OCI-LY1 (cell line): ENCODE measurements at regions not wholly inside any gene's neighbourhood (a gene's known extent, or its start where the extent isn't known, plus 50 kb on each side); places are given as distances from the start of the nearest gene placed in this dataset.

Experiments used
- H2AFZ ChIP-seq: fragments of 200-600 bp; sonication (generic), shearing (Covaris generic); 2 replicates; pipeline ENCODE4 v1.6.0; 2014; ENCODE audit warnings: antibody characterized with exemption, mild to moderate bottlenecking, low read length
- H3F3A ChIP-seq: fragments of 200-600 bp; sonication (generic), shearing (Covaris generic); 2 replicates; pipeline ENCODE4 v1.6.0; 2014; ENCODE audit warnings: mild to moderate bottlenecking, antibody characterized with exemption, low read length, moderate library complexity; ENCODE audit not compliant: insufficient read depth
- H3K27ac ChIP-seq: fragments of 200-600 bp; sonication (generic); 2 replicates; pipeline ENCODE4 v1.5.1; 2014; ENCODE audit warnings: low read length, mixed run types, mild to moderate bottlenecking, low read depth; ENCODE audit not compliant: poor library complexity, severe bottlenecking
- H3K27me3 ChIP-seq: fragments of 200-600 bp; sonication (generic); 2 replicates; pipeline ENCODE4 v1.6.0; 2014; ENCODE audit warnings: antibody characterized with exemption, mild to moderate bottlenecking, low read length, moderate library complexity; ENCODE audit not compliant: insufficient read depth
- H3K36me3 ChIP-seq: fragments of 200-600 bp; sonication (generic); 2 replicates; pipeline ENCODE4 v1.6.1; 2014; ENCODE audit warnings: mild to moderate bottlenecking, antibody characterized with exemption, low read length, moderate library complexity, mixed read lengths; ENCODE audit not compliant: insufficient read depth
- H3K4me1 ChIP-seq: fragments of 200-600 bp; sonication (generic); 2 replicates; pipeline ENCODE4 v1.5.1; 2014; ENCODE audit warnings: mild to moderate bottlenecking, low read length, moderate library complexity; ENCODE audit not compliant: insufficient read depth, severe bottlenecking
- H3K4me2 ChIP-seq: fragments of 200-600 bp; sonication (generic), shearing (Covaris generic); 2 replicates; pipeline ENCODE4 v1.6.1; 2014; ENCODE audit warnings: low read length
- H3K4me3 ChIP-seq: fragments of 200-600 bp; sonication (generic); 2 replicates; pipeline ENCODE4 v1.5.1; 2014; ENCODE audit warnings: low read length, low read depth, mild to moderate bottlenecking, mixed read lengths; ENCODE audit not compliant: poor library complexity, severe bottlenecking
- H3K79me2 ChIP-seq: fragments of 200-600 bp; shearing (Covaris generic); 2 replicates; pipeline ENCODE4 v1.6.1; 2016; ENCODE audit warnings: mixed run types, low read length, mixed read lengths; ENCODE audit not compliant: insufficient read depth
- H3K9ac ChIP-seq: fragments of 200-600 bp; sonication (generic), shearing (Covaris generic); 2 replicates; pipeline ENCODE4 v1.6.1; 2014; ENCODE audit warnings: mild to moderate bottlenecking, low read length, mixed read lengths
- H3K9me2 ChIP-seq: fragments of 200-600 bp; sonication (generic), shearing (Covaris generic); 2 replicates; pipeline ENCODE4 v1.6.1; 2014; ENCODE audit warnings: low read depth, mild to moderate bottlenecking, low read length, mixed read lengths
- H3K9me3 ChIP-seq: fragments of 200-600 bp; shearing (Covaris generic); 2 replicates; pipeline ENCODE4 v1.6.1; 2014; ENCODE audit warnings: low read length, mixed read lengths
- H4K20me1 ChIP-seq: fragments of 200-600 bp; sonication (generic), shearing (Covaris generic); 2 replicates; pipeline ENCODE4 v1.6.0; 2016; ENCODE audit warnings: mild to moderate bottlenecking, low read length; ENCODE audit not compliant: insufficient read depth
- EZH2 ChIP-seq: fragments of 200-600 bp; sonication (generic), shearing (Covaris generic); IDR thresholded peaks from 2 replicates; pipeline ENCODE4 v1.8.0; 2017; ENCODE audit warnings: borderline replicate concordance, mixed run types, mild to moderate bottlenecking, antibody characterized with exemption, low read length, moderate library complexity, mixed read lengths
- TF ChIP-seq, protein P1 (sequence below): fragments of 200-600 bp; sonication (generic), shearing (Covaris generic); IDR thresholded peaks from 2 replicates; pipeline ENCODE4 v1.5.1; 2017; ENCODE audit warnings: mild to moderate bottlenecking, antibody characterized with exemption, low read length, moderate library complexity, mixed read lengths

- H3K9me3 ChIP-seq: no peaks in the 10 kb centered on the region
- H3K4me1 ChIP-seq: no peaks in the 10 kb centered on the region
- no peak overlapping the region for H2AFZ ChIP-seq
- TF ChIP-seq, protein P1, sequence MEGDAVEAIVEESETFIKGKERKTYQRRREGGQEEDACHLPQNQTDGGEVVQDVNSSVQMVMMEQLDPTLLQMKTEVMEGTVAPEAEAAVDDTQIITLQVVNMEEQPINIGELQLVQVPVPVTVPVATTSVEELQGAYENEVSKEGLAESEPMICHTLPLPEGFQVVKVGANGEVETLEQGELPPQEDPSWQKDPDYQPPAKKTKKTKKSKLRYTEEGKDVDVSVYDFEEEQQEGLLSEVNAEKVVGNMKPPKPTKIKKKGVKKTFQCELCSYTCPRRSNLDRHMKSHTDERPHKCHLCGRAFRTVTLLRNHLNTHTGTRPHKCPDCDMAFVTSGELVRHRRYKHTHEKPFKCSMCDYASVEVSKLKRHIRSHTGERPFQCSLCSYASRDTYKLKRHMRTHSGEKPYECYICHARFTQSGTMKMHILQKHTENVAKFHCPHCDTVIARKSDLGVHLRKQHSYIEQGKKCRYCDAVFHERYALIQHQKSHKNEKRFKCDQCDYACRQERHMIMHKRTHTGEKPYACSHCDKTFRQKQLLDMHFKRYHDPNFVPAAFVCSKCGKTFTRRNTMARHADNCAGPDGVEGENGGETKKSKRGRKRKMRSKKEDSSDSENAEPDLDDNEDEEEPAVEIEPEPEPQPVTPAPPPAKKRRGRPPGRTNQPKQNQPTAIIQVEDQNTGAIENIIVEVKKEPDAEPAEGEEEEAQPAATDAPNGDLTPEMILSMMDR: no peak
- TF ChIP-seq EZH2: no peak
- no peak overlapping the region for H3K4me3 ChIP-seq
- H3K27ac ChIP-seq: no peak overlapping the region
- no peaks in the 10 kb centered on the region for H3K79me2 ChIP-seq
- H3K9me2 ChIP-seq: no peaks in the 10 kb centered on the region
- no peaks in the 10 kb centered on the region for H4K20me1 ChIP-seq
- no peaks in the 10 kb centered on the region for H3K27me3 ChIP-seq
- H3K4me2 ChIP-seq: no peak overlapping the region
- H3K36me3 ChIP-seq: no peaks in the 10 kb centered on the region
- 0 out of 2 replicates have a peak, but pooled peaks cover 3% of the 10 kb centered on the region for H3F3A ChIP-seq
- H3K9ac ChIP-seq: no peak overlapping the region
Measured at GRCh38 chr4:188858696-188859095, 719.5 kb downstream of the TRIML1 start.

DNA sequence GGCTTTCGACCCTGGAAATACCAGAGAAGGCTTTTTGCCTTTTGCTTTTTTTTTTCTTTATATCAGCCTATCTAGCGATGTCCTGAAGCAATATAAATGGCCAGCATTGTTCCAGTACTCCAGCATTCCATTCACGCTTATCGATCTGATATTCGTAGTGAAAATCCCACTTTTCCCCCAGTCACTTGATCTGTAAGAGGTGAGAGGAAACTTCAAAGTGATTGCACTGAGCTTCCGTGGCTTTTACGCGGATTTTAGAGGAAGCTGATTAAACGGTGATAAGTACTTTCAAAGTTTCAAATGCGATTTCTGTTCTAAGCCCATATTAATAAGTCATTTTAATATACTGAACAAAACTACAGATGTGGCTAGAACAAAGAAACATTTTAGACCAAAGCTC, 725.5 kb downstream of the TRIML1 start:
- Histone ChIP-seq H3K4me1 (no peaks in the 10 kb centered on the region), H3K79me2 (no peaks in the 10 kb centered on the region), H3F3A (no peaks in the 10 kb centered on the region), H3K27me3 (no peaks in the 10 kb centered on the region), H3K9me3 (no peaks in the 10 kb centered on the region), H3K36me3 (no peaks in the 10 kb centered on the region), H3K9me2 (no peaks in the 10 kb centered on the region), H3K9ac (no peak overlapping the region), H3K27ac (no peak overlapping the region), H2AFZ (no peak overlapping the region), H3K4me2 (no peak overlapping the region), H4K20me1 (no peaks in the 10 kb centered on the region), H3K4me3 (no peak overlapping the region)
- TF ChIP-seq, protein P1: no peak
- TF ChIP-seq EZH2: no peak

DNA sequence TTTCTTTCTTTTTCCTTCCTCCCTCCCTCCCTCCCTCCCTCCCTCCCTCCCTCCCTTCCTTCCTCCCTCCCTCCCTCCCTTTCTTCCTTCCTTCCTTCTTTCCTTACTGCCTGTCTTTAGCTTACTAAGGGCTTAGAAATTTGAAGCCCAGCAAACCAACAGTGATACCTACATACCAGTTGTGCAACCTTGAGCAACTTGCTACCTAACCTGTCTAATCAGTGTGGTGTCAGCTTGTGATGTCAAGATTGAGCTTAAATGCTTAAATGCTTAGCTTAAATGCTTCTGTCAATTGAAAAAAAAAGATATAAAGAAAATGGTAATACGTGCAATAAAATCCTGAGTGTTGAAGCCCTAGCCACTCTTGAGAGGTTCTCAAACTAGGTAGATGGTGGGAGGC, 728.6 kb downstream of the TRIML1 start:
- TF ChIP-seq, protein P1: no peak
- no peak for TF ChIP-seq EZH2
- Histone ChIP-seq H3K27me3 (no peaks in the 10 kb centered on the region), H3K9me2 (no peaks in the 10 kb centered on the region), H4K20me1 (no peaks in the 10 kb centered on the region), H3K4me1 (no peaks in the 10 kb centered on the region), H3K4me3 (no peak overlapping the region), H3K9ac (no peak overlapping the region), H3K27ac (no peak overlapping the region), H3K9me3 (no peaks in the 10 kb centered on the region), H3K79me2 (no peaks in the 10 kb centered on the region), H3F3A (no peaks in the 10 kb centered on the region), H3K36me3 (no peaks in the 10 kb centered on the region), H2AFZ (no peak overlapping the region), H3K4me2 (no peak overlapping the region)
